ENCODE measurements at regions not wholly inside any gene's neighbourhood (a gene's known extent, or its start where the extent isn't known, plus 50 kb on each side); places are given as distances from the start of the nearest gene placed in this dataset.

DNA sequence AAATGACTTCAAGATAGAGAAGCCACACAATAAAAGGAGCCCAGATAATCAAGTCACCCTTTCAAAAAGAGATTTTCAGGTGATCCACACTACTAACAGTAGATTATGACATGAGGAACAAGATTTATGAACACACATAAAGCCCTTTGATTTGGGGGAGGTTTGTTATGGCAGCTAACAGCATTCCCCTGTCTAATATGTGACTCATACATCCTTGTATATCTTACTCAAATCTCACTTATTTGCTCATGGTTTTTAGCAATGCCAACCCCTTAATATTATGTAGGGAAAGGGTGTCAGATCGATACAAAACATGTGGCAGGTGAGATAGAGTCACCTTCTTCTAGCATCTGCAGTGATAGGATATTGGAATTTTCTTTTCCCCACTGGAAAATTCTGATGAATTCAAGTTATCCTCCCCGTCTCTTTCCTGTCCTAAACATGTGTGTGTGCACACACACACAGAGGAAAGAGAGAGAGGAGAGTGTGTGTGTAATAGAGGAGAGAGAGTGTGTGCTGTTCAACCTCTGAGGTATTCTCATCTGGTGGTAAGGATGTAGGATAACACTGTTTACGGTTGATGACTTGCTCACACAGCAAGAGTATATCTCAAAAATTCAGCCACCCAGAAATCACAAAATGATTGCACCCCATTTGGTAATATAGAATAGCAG, 319.9 kb downstream of the KCNC2 start:
- in situ Hi-C loops (cut with MboI; ENCODE audit: low pct_unique_long_range_greater_than_20kb, low sequenced_read_pairs, unreplicated experiment) = no loop called here
- DNase-seq (ENCODE audit: low spot score) = no peak
- TF ChIP-seq CTCF (IDR thresholded peaks at IDR 0.05; ENCODE audit: extremely low read depth, insufficient read depth, missing control alignments) = no peak

GRCh38 chr12:74890237-74890599, 319.4 kb downstream of the KCNC2 start:
- in situ Hi-C loops (cut with MboI; ENCODE audit: low pct_unique_long_range_greater_than_20kb, low sequenced_read_pairs, unreplicated experiment) = no loop called here
- TF ChIP-seq CTCF (IDR thresholded peaks at IDR 0.05; ENCODE audit: extremely low read depth, insufficient read depth, missing control alignments) = no peak
- peak; percentile 20 for DNase-seq (ENCODE audit: low spot score)

- TF ChIP-seq CTCF (IDR thresholded peaks at IDR 0.05; ENCODE audit: extremely low read depth, insufficient read depth, missing control alignments) = no peak
- no peak for DNase-seq (ENCODE audit: low spot score)
- in situ Hi-C loops (cut with MboI; ENCODE audit: low pct_unique_long_range_greater_than_20kb, low sequenced_read_pairs, unreplicated experiment) = no loop called here
Observed at GRCh38 chr12:74891083-74891668, 318.5 kb downstream of the KCNC2 start.

- no peak for TF ChIP-seq CTCF (IDR thresholded peaks at IDR 0.05; ENCODE audit: extremely low read depth, insufficient read depth, missing control alignments)
- in situ Hi-C loops (cut with MboI; ENCODE audit: low pct_unique_long_range_greater_than_20kb, low sequenced_read_pairs, unreplicated experiment) = no loop called here
- no peak for DNase-seq (ENCODE audit: low spot score)
Observed at GRCh38 chr12:74892057-74892633, 317.5 kb downstream of the KCNC2 start.

- in situ Hi-C loops (cut with MboI; ENCODE audit: low pct_unique_long_range_greater_than_20kb, low sequenced_read_pairs, unreplicated experiment) = no loop called here
- no peak for DNase-seq (ENCODE audit: low spot score)
- TF ChIP-seq CTCF (IDR thresholded peaks at IDR 0.05; ENCODE audit: extremely low read depth, insufficient read depth, missing control alignments) = no peak
Observed at GRCh38 chr12:74896186-74896585, 313.5 kb downstream of the KCNC2 start.

DNA sequence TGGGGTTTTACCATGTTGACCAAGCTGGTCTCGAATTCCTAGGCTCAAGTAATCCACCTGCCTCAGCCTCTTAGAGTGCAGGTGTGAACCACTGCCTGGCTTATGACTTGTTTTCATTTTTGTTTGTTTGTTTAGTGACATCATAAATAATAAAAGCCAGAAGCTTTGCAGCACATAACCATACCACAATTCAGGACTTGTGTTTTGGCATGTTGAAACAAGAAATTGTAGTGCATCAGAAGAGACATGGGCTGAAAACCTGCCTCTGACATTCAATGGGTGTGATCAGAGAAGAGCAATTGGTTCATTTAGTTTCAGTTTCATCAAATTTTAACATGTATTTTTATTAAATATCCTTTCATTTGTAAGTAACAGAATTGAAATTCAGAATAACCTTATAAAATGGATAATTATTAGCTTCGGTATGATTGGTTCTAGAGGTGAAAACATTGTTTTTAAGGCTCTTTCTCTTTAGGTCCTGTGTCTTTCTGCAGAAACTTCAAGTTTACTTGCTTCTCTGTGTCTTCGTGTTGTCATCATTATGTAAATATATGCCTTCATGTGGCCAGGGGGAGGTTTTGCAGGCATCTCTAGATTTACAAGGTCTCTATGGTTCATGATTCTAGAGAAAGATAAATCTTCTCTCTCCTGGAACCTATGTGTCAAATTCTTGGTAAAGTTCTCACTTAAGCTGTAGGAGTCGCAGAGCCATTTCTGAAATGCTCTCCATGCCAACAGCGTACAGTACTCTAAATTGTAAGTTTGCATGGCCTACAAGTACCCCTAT, 312.0 kb downstream of the KCNC2 start:
- no peak for DNase-seq (ENCODE audit: low spot score)
- TF ChIP-seq CTCF (IDR thresholded peaks at IDR 0.05; ENCODE audit: extremely low read depth, insufficient read depth, missing control alignments) = no peak
- in situ Hi-C loops (cut with MboI; ENCODE audit: low pct_unique_long_range_greater_than_20kb, low sequenced_read_pairs, unreplicated experiment) = no loop called here

Data from GM13977 (cell line).